ENCODE measurements at regions not wholly inside any gene's neighbourhood (a gene's known extent, or its start where the extent isn't known, plus 50 kb on each side); places are given as distances from the start of the nearest gene placed in this dataset.
"Not testable (repeated sequence)": the region's sequence is repeated elsewhere in the genome, so short reads cannot be mapped to it uniquely, and the experiment has no call there.

DNA sequence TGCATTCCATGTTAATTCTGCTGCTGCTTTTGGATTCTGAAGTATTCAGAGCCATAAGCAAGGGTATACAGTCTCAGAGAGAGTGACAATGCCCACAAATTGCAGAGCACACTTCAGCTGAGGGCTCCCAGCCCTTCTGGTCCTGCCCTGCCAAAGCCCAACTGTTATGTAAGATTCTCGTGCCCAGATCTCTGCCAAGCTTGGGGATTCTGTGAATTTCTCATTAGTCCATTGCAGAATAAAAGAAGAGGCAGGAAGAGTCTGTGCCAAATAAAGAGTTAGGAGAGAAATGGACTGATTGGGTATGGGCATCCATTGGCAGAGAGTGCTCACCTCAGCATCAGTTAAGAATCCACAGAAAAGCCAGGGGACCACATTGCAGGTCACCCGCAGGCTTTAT, 112.0 kb upstream of the PNPT1 start:
- TF ChIP-seq, protein P1, sequence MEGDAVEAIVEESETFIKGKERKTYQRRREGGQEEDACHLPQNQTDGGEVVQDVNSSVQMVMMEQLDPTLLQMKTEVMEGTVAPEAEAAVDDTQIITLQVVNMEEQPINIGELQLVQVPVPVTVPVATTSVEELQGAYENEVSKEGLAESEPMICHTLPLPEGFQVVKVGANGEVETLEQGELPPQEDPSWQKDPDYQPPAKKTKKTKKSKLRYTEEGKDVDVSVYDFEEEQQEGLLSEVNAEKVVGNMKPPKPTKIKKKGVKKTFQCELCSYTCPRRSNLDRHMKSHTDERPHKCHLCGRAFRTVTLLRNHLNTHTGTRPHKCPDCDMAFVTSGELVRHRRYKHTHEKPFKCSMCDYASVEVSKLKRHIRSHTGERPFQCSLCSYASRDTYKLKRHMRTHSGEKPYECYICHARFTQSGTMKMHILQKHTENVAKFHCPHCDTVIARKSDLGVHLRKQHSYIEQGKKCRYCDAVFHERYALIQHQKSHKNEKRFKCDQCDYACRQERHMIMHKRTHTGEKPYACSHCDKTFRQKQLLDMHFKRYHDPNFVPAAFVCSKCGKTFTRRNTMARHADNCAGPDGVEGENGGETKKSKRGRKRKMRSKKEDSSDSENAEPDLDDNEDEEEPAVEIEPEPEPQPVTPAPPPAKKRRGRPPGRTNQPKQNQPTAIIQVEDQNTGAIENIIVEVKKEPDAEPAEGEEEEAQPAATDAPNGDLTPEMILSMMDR (IDR thresholded peaks at IDR 0.05), result no peak
- no peak for TF ChIP-seq POLR2A (IDR thresholded peaks at IDR 0.05)
- no peak for TF ChIP-seq EP300 (IDR thresholded peaks at IDR 0.05)
- no peak for TF ChIP-seq POLR2AphosphoS5 (IDR thresholded peaks at IDR 0.05)
- DNase-seq, result no peak
- 36 to 89% (median 75%) methylated on average over 2 of the region's 2 CpGs for WGBS, 5 donors
- no peaks in the 10 kb centered on the region for H3K4me1 ChIP-seq
- no peaks in the 10 kb centered on the region for H3K27me3 ChIP-seq
- H3K36me3 ChIP-seq, result no peaks in the 10 kb centered on the region
- H3K4me3 ChIP-seq, result no peak overlapping the region
- intact Hi-C loops (cut with DNase I; ENCODE audit: low total_unique reads), result no loop called here
- no peak overlapping the region for H3K27ac ChIP-seq
- H3K9me3 ChIP-seq, result no peaks in the 10 kb centered on the region

DNA sequence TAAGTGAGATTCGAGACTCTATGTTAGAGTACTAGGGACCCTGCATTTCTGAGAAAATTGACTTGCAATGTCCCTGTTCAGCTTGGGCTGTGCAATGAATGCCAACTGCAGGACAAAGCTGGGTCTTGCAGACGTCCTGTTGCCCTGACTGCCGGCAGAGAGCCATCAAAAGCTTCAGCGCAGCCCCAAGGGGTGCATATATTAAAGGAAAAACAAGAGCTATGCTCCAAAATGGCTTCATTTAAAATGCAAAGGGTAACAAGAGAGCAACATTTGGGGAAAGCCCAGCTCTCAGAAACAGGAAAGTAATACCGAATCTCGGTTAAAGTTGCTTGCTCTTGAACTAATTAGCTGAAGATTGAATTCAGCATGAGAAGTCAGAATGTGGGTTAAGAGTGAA, 110.9 kb upstream of the PNPT1 start:
- Histone ChIP-seq H3K4me1 (no peaks in the 10 kb centered on the region), H3K27me3 (no peaks in the 10 kb centered on the region), H3K4me3 (no peak overlapping the region), H3K27ac (no peak overlapping the region), H3K9me3 (no peaks in the 10 kb centered on the region), H3K36me3 (no peaks in the 10 kb centered on the region)
- no peak for DNase-seq
- 62 to 71% (median 68%) methylated on average over 6 of the region's 6 CpGs for WGBS, 5 donors
- intact Hi-C loops (cut with DNase I; ENCODE audit: low total_unique reads), result no loop called here
- TF ChIP-seq POLR2AphosphoS5 (IDR thresholded peaks at IDR 0.05) (no peak), EP300 (IDR thresholded peaks at IDR 0.05) (no peak), POLR2A (IDR thresholded peaks at IDR 0.05) (no peak)
- TF ChIP-seq, protein P1 (IDR thresholded peaks at IDR 0.05), result no peak

DNA sequence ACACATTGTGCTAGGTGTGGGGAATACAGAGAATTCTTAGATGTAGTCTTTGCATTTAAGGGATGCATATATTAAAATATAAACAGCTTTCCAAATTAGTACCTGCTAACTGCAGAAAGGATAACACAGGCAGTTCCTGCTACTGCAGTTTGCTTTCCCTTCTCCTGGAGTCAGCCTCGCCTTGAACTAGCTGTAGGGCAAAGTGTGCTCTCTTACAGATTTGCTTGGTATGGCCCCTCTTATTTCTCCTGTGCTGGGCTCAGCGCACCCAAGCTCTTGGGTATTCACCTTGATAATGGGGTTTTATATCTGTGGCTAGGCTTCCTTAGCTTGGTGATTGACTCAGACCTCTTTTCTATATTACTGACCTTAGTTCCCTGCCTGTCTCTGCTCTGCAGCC, 108.4 kb upstream of the PNPT1 start:
- H3K27me3 ChIP-seq, result no peaks in the 10 kb centered on the region
- H3K4me1 ChIP-seq, result no peaks in the 10 kb centered on the region
- H3K9me3 ChIP-seq, result no peaks in the 10 kb centered on the region
- intact Hi-C loops (cut with DNase I; ENCODE audit: low total_unique reads), result no loop called here
- H3K27ac ChIP-seq, result no peak overlapping the region
- peak in 1 of 2 donors; percentile 19 for DNase-seq
- TF ChIP-seq EP300 (IDR thresholded peaks at IDR 0.05) (no peak), POLR2AphosphoS5 (IDR thresholded peaks at IDR 0.05) (no peak)
- TF ChIP-seq, protein P1 (IDR thresholded peaks at IDR 0.05), result no peak
- H3K36me3 ChIP-seq, result no peaks in the 10 kb centered on the region
- H3K4me3 ChIP-seq, result no peak overlapping the region
- 55 to 81% (median 63%) methylated on average over 2 of the region's 2 CpGs for WGBS, 5 donors

DNA sequence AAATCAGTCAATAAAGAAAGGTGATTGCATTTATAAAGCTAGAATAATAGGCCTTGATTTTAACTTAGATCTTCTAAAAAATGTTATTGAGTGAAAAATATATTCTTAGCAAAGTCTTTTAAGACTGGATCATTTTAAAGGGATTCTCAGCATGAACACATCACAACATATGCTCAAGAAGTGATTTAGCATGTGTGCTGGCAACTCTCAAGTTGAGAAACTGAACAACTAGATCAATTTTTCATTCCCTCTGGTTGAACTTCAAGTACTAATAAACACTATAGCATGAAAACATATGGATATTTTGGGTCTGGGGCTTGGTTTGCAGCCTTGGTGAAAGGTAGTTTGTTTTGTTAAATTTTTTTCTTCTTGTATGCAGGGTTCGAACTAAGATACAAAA, 107.8 kb upstream of the PNPT1 start:
- no peaks in the 10 kb centered on the region for H3K36me3 ChIP-seq
- no peak overlapping the region for H3K4me3 ChIP-seq
- intact Hi-C loops (cut with DNase I; ENCODE audit: low total_unique reads), result no loop called here
- WGBS, 5 donors, result 48 to 76% (median 74%) methylated on average over 1 of the region's 1 CpG
- no peaks in the 10 kb centered on the region for H3K9me3 ChIP-seq
- H3K4me1 ChIP-seq, result no peaks in the 10 kb centered on the region
- no peak for DNase-seq
- no peak overlapping the region for H3K27ac ChIP-seq
- TF ChIP-seq POLR2AphosphoS5 (IDR thresholded peaks at IDR 0.05) (no peak), POLR2A (IDR thresholded peaks at IDR 0.05) (no peak), EP300 (IDR thresholded peaks at IDR 0.05) (no peak)
- TF ChIP-seq, protein P1 (IDR thresholded peaks at IDR 0.05), result no peak
- H3K27me3 ChIP-seq, result no peaks in the 10 kb centered on the region

DNA sequence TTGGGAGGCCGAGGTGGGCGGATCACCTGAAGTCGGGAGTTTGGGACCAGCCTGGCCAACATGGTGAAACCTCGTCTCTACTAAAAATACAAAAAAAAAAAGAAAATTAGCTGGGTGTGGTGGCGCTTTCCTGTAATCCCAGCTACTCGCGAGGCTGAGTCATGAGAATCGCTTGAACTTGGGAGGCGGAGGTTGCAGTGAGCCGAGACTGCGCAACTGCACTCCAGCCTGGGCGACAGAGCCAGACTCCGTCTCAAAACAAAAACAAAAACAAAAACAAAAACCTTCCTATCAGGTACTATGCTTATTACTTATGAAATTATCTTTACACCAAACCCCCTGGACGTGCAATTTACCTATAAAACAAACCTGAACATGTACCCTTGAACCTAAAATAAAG, 106.0 kb upstream of the PNPT1 start:
- H3K36me3 ChIP-seq; H3K27me3 ChIP-seq; DNase-seq; intact Hi-C loops (cut with DNase I; ENCODE audit: low total_unique reads); H3K9me3 ChIP-seq; H3K4me3 ChIP-seq; H3K27ac ChIP-seq; H3K4me1 ChIP-seq: not testable (repeated sequence)
- 94 to 95% (median 95%) methylated on average over 12 to 14 of the region's 14 CpGs for WGBS, 5 donors
